OCI-LY3 (cell line): ENCODE measurements at regions not wholly inside any gene's neighbourhood (a gene's known extent, or its start where the extent isn't known, plus 50 kb on each side); places are given as distances from the start of the nearest gene placed in this dataset.
"Not testable (repeated sequence)": the region's sequence is repeated elsewhere in the genome, so short reads cannot be mapped to it uniquely, and the experiment has no call there.

Experiments
- H2AFZ ChIP-seq: fragments of 200-600, 300-600 bp; shearing (Covaris generic); 2 replicates; pipeline ENCODE4 v1.6.0; 2014; ENCODE audit warnings: antibody characterized with exemption, low read depth, low read length
- H3K27ac ChIP-seq: fragments of 200-600, 300-600 bp; sonication (generic); 2 replicates; pipeline ENCODE4 v1.5.1; 2014; ENCODE audit warnings: mild to moderate bottlenecking, low read length, moderate library complexity, mixed read lengths
- H3K27me3 ChIP-seq: fragments of 200-600, 300-600 bp; sonication (generic); 2 replicates; pipeline ENCODE4 v1.6.1; 2014; ENCODE audit warnings: low read depth, low read length, mixed read lengths
- H3K36me3 ChIP-seq: fragments of 200-600, 300-600 bp; sonication (generic); replicated peaks from 2 replicates; pipeline ENCODE3; 2014; ENCODE audit warnings: low read depth, low read length, mixed read lengths
- H3K4me1 ChIP-seq: fragments of 300-600, 200-600 bp; sonication (generic); 2 replicates; pipeline ENCODE4 v1.6.1; 2014; ENCODE audit warnings: low read length, mixed read lengths
- H3K4me2 ChIP-seq: fragments of 200-600, 300-600 bp; sonication (generic); 2 replicates; pipeline ENCODE4 v1.6.1; 2014; ENCODE audit warnings: low read length, mixed read lengths
- H3K4me3 ChIP-seq: fragments of 300-600, 200-600 bp; sonication (generic); 2 replicates; pipeline ENCODE4 v1.5.1; 2014; ENCODE audit warnings: antibody characterized with exemption, mild to moderate bottlenecking, low read length, moderate library complexity
- H3K79me2 ChIP-seq: fragments of 300-600, 200-600 bp; shearing (Covaris generic); 2 replicates; pipeline ENCODE4 v1.6.1; 2014; ENCODE audit warnings: mild to moderate bottlenecking, low read length, mixed read lengths
- H3K9ac ChIP-seq: fragments of 300-600, 200-600 bp; shearing (Covaris generic); 2 replicates; pipeline ENCODE4 v1.6.0; 2014; ENCODE audit warnings: mild to moderate bottlenecking, low read length, moderate library complexity
- H3K9me3 ChIP-seq: fragments of 200-600, 300-600 bp; shearing (Covaris generic); 2 replicates; pipeline ENCODE4 v1.6.1; 2014; ENCODE audit warnings: low read length, mixed read lengths; ENCODE audit not compliant: insufficient read depth
- H4K20me1 ChIP-seq: fragments of 200-600, 300-600 bp; sonication (generic); 2 replicates; pipeline ENCODE4 v1.6.1; 2016; ENCODE audit warnings: low read length, mixed read lengths; ENCODE audit not compliant: insufficient read depth

GRCh38 chr1:144537234-144537633 is 55.5 kb upstream of the PPIAL4F start:
- H3K27me3 ChIP-seq, result not testable (repeated sequence)

GRCh38 chr1:144538736-144539135 is 54.0 kb upstream of the PPIAL4F start:
- H3K27me3 ChIP-seq, H3K79me2 ChIP-seq, H3K27ac ChIP-seq, H4K20me1 ChIP-seq, H3K36me3 ChIP-seq, H3K4me1 ChIP-seq, H3K4me3 ChIP-seq, H3K9me3 ChIP-seq, H3K9ac ChIP-seq, H3K4me2 ChIP-seq, H2AFZ ChIP-seq: not testable (repeated sequence)

More at GRCh38 chr1:144537234-144537633, 55.5 kb upstream of the PPIAL4F start:
- H3K79me2 ChIP-seq, H4K20me1 ChIP-seq, H3K27ac ChIP-seq, H3K4me2 ChIP-seq, H2AFZ ChIP-seq, H3K4me3 ChIP-seq, H3K9me3 ChIP-seq, H3K4me1 ChIP-seq, H3K9ac ChIP-seq, H3K36me3 ChIP-seq: not testable (repeated sequence)

GRCh38 chr1:144539191-144539960 is 53.3 kb upstream of the PPIAL4F start:
- not testable (repeated sequence) for H3K79me2 ChIP-seq, H2AFZ ChIP-seq, H3K27me3 ChIP-seq, H4K20me1 ChIP-seq, H3K4me2 ChIP-seq, H3K36me3 ChIP-seq, H3K4me3 ChIP-seq, H3K9me3 ChIP-seq, H3K4me1 ChIP-seq, H3K9ac ChIP-seq, H3K27ac ChIP-seq
